Neuronal stem cell (in vitro differentiated cells): ENCODE measurements at regions not wholly inside any gene's neighbourhood (a gene's known extent, or its start where the extent isn't known, plus 50 kb on each side); places are given as distances from the start of the nearest gene placed in this dataset.

Experiments used
- DNase-seq: peaks from one replicate; pipeline ENCODE4 v3.0.0-alpha.2; 2013; ENCODE audit warnings: low spot score
- H2AFZ ChIP-seq: one replicate; pipeline ENCODE4 v1.6.1; 2013; ENCODE audit warnings: mild to moderate bottlenecking, low read length, inconsistent platforms
- H2AK5ac ChIP-seq: 2 replicates; pipeline ENCODE4 v1.6.1; 2013; ENCODE audit warnings: low read depth, mild to moderate bottlenecking, inconsistent platforms, low read length, moderate library complexity, mixed read lengths
- H2BK120ac ChIP-seq: 2 replicates; pipeline ENCODE4 v1.6.1; 2013; ENCODE audit warnings: low read depth, mild to moderate bottlenecking, inconsistent platforms, low read length, moderate library complexity, mixed read lengths
- H2BK12ac ChIP-seq: one replicate; pipeline ENCODE4 v1.6.1; 2013; ENCODE audit warnings: low read length, inconsistent platforms
- H2BK15ac ChIP-seq: 2 replicates; pipeline ENCODE4 v1.6.1; 2013; ENCODE audit warnings: mild to moderate bottlenecking, low read length, inconsistent platforms, mixed read lengths
- H2BK5ac ChIP-seq: one replicate; pipeline ENCODE4 v1.6.1; 2013; ENCODE audit warnings: inconsistent platforms, mild to moderate bottlenecking, low read length, moderate library complexity
- H3K14ac ChIP-seq: one replicate; pipeline ENCODE4 v1.6.1; 2013; ENCODE audit warnings: low read length, inconsistent platforms
- H3K18ac ChIP-seq: 2 replicates; pipeline ENCODE4 v1.6.1; 2013; ENCODE audit warnings: low read length, inconsistent platforms
- H3K23ac ChIP-seq: 2 replicates; pipeline ENCODE4 v1.6.1; 2013; ENCODE audit warnings: low read depth, mild to moderate bottlenecking, mixed read lengths, low read length, inconsistent platforms; ENCODE audit not compliant: poor library complexity
- H3K27ac ChIP-seq: replicated peaks from 3 replicates; pipeline ENCODE4 v1.5.1; 2013; ENCODE audit warnings: low read length, inconsistent platforms
- H3K27me3 ChIP-seq, 3 experiments: 2 replicates each; pipeline ENCODE4 v1.6.1; 2013; ENCODE audit warnings: low read length in 3 of 3, mild to moderate bottlenecking in 2 of 3, inconsistent platforms in 1 of 3, low read depth in 1 of 3, mixed read lengths in 1 of 3, moderate library complexity in 1 of 3; ENCODE audit not compliant: control insufficient read depth in 3 of 3, insufficient read depth in 3 of 3
- H3K36me3 ChIP-seq, 2 donors: replicated peaks in 1 of 2; 2 replicates each; pipeline ENCODE4 v1.6.1; 2013; ENCODE audit warnings: low read length in 2 of 2; ENCODE audit not compliant: control insufficient read depth in 2 of 2, insufficient read depth in 2 of 2
- H3K4ac ChIP-seq: 2 replicates; pipeline ENCODE4 v1.6.1; 2013; ENCODE audit warnings: inconsistent platforms, mild to moderate bottlenecking, low read length, moderate library complexity
- H3K4me1 ChIP-seq, 2 donors: 1 replicate in 1 of 2; 2 replicates in 1 of 2; pipeline ENCODE4 v1.6.1; 2013; ENCODE audit warnings: low read length in 2 of 2, low read depth in 1 of 2; ENCODE audit not compliant: control insufficient read depth in 2 of 2, insufficient read depth in 1 of 2
- H3K4me2 ChIP-seq: one replicate; pipeline ENCODE4 v1.6.1; 2013; ENCODE audit warnings: mild to moderate bottlenecking, low read length, inconsistent platforms; ENCODE audit not compliant: insufficient read depth, poor library complexity, severe bottlenecking
- H3K4me3 ChIP-seq, 2 donors: 2 replicates each; pipeline ENCODE4 v1.5.1; 2013; ENCODE audit warnings: low read length in 2 of 2, mild to moderate bottlenecking in 2 of 2, inconsistent platforms in 1 of 2, moderate library complexity in 1 of 2
- H3K79me1 ChIP-seq: one replicate; pipeline ENCODE4 v1.6.1; 2013; ENCODE audit warnings: low read depth, mild to moderate bottlenecking, inconsistent platforms, low read length, moderate library complexity
- H3K9ac ChIP-seq: one replicate; pipeline ENCODE4 v1.6.1; 2013; ENCODE audit warnings: mild to moderate bottlenecking, low read depth, low read length, inconsistent platforms; ENCODE audit not compliant: poor library complexity
- H3K9me3 ChIP-seq, 2 donors: replicated peaks in 1 of 2; 2 replicates each; pipeline versions ENCODE3 to v1.6.1; 2013; ENCODE audit warnings: low read length in 2 of 2, mild to moderate bottlenecking in 2 of 2, inconsistent platforms in 1 of 2, low read depth in 1 of 2, mixed read lengths in 1 of 2, moderate library complexity in 1 of 2; ENCODE audit not compliant: control insufficient read depth in 2 of 2, insufficient read depth in 1 of 2
- H4K8ac ChIP-seq: one replicate; pipeline ENCODE4 v1.6.1; 2013; ENCODE audit warnings: low read depth, mild to moderate bottlenecking, inconsistent platforms, low read length, moderate library complexity
- H4K91ac ChIP-seq: one replicate; pipeline ENCODE4 v1.6.1; 2013; ENCODE audit warnings: low read length, low read depth, mild to moderate bottlenecking, inconsistent platforms; ENCODE audit not compliant: poor library complexity
- WGBS, 2 donors: extraction: QIAGEN DNeasy Blood & Tissue Kit; methylation state at CpG; one replicate each; pipeline ENCODE4 v1.1.7; 2013; ENCODE audit warnings: missing lambda C conversion rate in 2 of 2, mixed read lengths in 1 of 2; ENCODE audit not compliant: insufficient read length in 2 of 2, insufficient replicate concordance in 1 of 2; ENCODE audit errors: extremely low coverage in 2 of 2; 5-methylcytosine and 5-hydroxymethylcytosine counted together

GRCh38 chr16:25478476-25478875 lies 213.3 kb upstream of the HS3ST4 start:
- H3K79me1 ChIP-seq, result no peaks in the 10 kb centered on the region
- H3K27ac ChIP-seq, result no peak overlapping the region
- H3K4me3 ChIP-seq, result no peak overlapping the region
- no CpG with 5 or more reads among the region's 1 CpG for WGBS, 2 donors
- no peak overlapping the region for H3K4ac ChIP-seq
- H2AK5ac ChIP-seq, result no peak overlapping the region
- H2BK120ac ChIP-seq, result no peak overlapping the region
- no peak overlapping the region for H3K4me2 ChIP-seq
- H2BK5ac ChIP-seq, result no peak overlapping the region
- H3K27me3 ChIP-seq, result no peaks in the 10 kb centered on the region
- no peak overlapping the region for H3K14ac ChIP-seq
- H3K4me1 ChIP-seq, result peaks cover 0 to 3% of the 10 kb centered on the region in 2 donors
- no peak overlapping the region for H4K8ac ChIP-seq
- H3K18ac ChIP-seq, result no peak overlapping the region
- no peak overlapping the region for H3K23ac ChIP-seq
- no peak for DNase-seq
- no peak overlapping the region for H4K91ac ChIP-seq
- no peaks in the 10 kb centered on the region for H3K36me3 ChIP-seq
- no peak overlapping the region for H3K9ac ChIP-seq
- no peak overlapping the region for H2AFZ ChIP-seq
- no peak overlapping the region for H2BK12ac ChIP-seq
- no peak overlapping the region for H2BK15ac ChIP-seq
- no peaks in the 10 kb centered on the region for H3K9me3 ChIP-seq

DNA sequence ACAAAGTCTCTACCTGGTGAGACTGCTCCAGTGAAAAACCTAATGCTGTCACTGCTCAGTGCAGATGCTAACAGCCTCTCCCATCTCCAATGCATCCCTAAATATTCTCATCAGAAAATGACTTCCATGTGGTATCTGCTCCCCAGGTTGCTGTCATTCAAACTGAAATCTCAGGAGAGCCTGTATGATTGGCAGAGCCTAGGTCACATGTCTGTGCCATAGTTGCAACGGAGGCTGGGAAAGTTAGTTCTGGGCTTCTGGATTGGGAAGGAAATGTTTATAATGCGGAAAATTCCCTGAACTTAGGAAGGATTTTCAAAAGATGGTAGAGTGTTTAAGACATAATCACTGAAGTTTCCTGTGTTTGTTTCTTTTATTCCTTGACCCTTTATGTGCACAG lies 206.4 kb upstream of the ZKSCAN2 start:
- peaks cover 0 to 2% of the 10 kb centered on the region in 2 donors for H3K4me1 ChIP-seq
- H3K4me2 ChIP-seq, result no peak overlapping the region
- H2BK15ac ChIP-seq, result no peak overlapping the region
- DNase-seq, result no peak
- no peak overlapping the region for H4K91ac ChIP-seq
- WGBS, 2 donors, result no CpG with 5 or more reads among the region's 2 CpGs
- no peak overlapping the region for H3K4ac ChIP-seq
- H3K36me3 ChIP-seq, result no peaks in the 10 kb centered on the region
- H2AFZ ChIP-seq, result no peak overlapping the region
- no peak overlapping the region for H3K4me3 ChIP-seq
- H3K9me3 ChIP-seq, result no peaks in the 10 kb centered on the region
- no peak overlapping the region for H2BK5ac ChIP-seq
- H4K8ac ChIP-seq, result no peak overlapping the region
- H3K9ac ChIP-seq, result no peak overlapping the region
- no peak overlapping the region for H2BK12ac ChIP-seq
- H2AK5ac ChIP-seq, result no peak overlapping the region
- H3K27me3 ChIP-seq, result no peaks in the 10 kb centered on the region
- no peak overlapping the region for H3K27ac ChIP-seq
- H3K23ac ChIP-seq, result no peak overlapping the region
- H3K18ac ChIP-seq, result no peak overlapping the region
- H3K14ac ChIP-seq, result no peak overlapping the region
- no peaks in the 10 kb centered on the region for H3K79me1 ChIP-seq
- H2BK120ac ChIP-seq, result no peak overlapping the region

- Histone ChIP-seq H3K36me3 (no peaks in the 10 kb centered on the region), H3K27ac (no peak overlapping the region), H4K8ac (no peak overlapping the region), H2BK5ac (no peak overlapping the region), H2BK15ac (no peak overlapping the region), H3K4me1 (no peaks in the 10 kb centered on the region), H3K79me1 (no peaks in the 10 kb centered on the region), H4K91ac (no peak overlapping the region), H2BK12ac (no peak overlapping the region), H3K9ac (no peak overlapping the region), H3K4me3 (no peak overlapping the region), H3K18ac (no peak overlapping the region), H2BK120ac (no peak overlapping the region), H3K23ac (no peak overlapping the region), H2AK5ac (no peak overlapping the region), H2AFZ (no peak overlapping the region), H3K4ac (no peak overlapping the region), H3K4me2 (no peak overlapping the region), H3K27me3 (no peaks in the 10 kb centered on the region), H3K9me3 (no peaks in the 10 kb centered on the region), H3K14ac (no peak overlapping the region)
- DNase-seq, result no peak
- no CpG with 5 or more reads among the region's 2 CpGs for WGBS, 2 donors
These were observed 192.2 kb upstream of the ZKSCAN2 start for GRCh38 chr16:25449802-25450201.

DNA sequence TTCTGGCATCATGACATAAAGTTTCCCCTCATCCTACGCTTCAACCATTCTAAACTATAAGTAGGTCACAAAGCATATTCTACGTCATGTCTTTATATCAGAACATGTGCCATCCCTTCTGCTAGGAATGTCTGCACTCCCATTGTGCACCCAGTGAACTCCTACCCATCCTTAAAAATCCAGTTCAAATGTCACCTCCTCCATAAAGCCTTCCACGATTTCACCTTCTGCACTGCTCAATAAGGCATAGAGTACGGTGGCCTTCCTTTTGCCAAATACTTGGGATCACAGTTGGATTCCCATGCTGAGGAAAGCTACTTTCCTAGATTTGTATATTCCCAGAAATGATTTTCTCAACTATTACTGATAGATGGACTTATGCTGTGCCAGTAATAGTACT lies 186.3 kb upstream of the ZKSCAN2 start:
- H3K18ac ChIP-seq, result no peak overlapping the region
- H3K9ac ChIP-seq, result no peak overlapping the region
- no peak overlapping the region for H3K27ac ChIP-seq
- H3K14ac ChIP-seq, result no peak overlapping the region
- H4K91ac ChIP-seq, result no peak overlapping the region
- H3K79me1 ChIP-seq, result no peaks in the 10 kb centered on the region
- no peak overlapping the region for H3K4ac ChIP-seq
- no peak overlapping the region for H3K4me2 ChIP-seq
- H4K8ac ChIP-seq, result no peak overlapping the region
- no peak overlapping the region for H3K4me3 ChIP-seq
- no peak overlapping the region for H2AFZ ChIP-seq
- H2AK5ac ChIP-seq, result no peak overlapping the region
- H2BK5ac ChIP-seq, result no peak overlapping the region
- no peak for DNase-seq
- no peak overlapping the region for H2BK15ac ChIP-seq
- H3K27me3 ChIP-seq, result no peaks in the 10 kb centered on the region
- no CpG with 5 or more reads among the region's 4 CpGs for WGBS, 2 donors
- no peaks in the 10 kb centered on the region for H3K9me3 ChIP-seq
- H3K23ac ChIP-seq, result no peak overlapping the region
- H2BK12ac ChIP-seq, result no peak overlapping the region
- H3K4me1 ChIP-seq, result no peaks in the 10 kb centered on the region
- no peaks in the 10 kb centered on the region for H3K36me3 ChIP-seq
- H2BK120ac ChIP-seq, result no peak overlapping the region
